ENCODE measurements at regions not wholly inside any gene's neighbourhood (a gene's known extent, or its start where the extent isn't known, plus 50 kb on each side); places are given as distances from the start of the nearest gene placed in this dataset.

DNA sequence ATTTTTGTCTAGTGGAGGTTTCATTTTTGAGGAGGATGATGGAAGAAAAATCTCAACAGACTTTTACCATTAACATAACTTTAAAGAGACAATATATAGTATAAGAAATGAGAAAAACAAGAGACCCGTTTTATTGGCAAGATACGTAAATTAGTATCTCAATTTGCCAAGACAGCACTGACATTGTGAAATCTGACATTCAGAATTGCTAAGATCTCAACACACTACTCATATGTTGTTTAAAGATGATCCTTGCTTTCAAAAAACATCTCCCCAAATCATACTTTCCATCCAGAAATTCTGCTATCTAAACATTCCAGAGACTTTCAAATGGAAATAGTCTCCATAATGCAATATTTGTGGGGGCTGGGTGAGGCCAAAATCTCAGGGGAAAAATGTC is 220.9 kb upstream of the CEP162 start:
- H3K27me3 ChIP-seq (ENCODE audit: control insufficient read depth, extremely low read depth, insufficient read depth, low read length) = no peaks in the 10 kb centered on the region
- H4K20me1 ChIP-seq (ENCODE audit: control insufficient read depth, extremely low read depth, insufficient read depth, low read length) = no peaks in the 10 kb centered on the region
- H3K36me3 ChIP-seq (ENCODE audit: control insufficient read depth in 2 of 2, extremely low read depth in 1 of 2, insufficient read depth in 2 of 2, low read length in 2 of 2) = no peaks in the 10 kb centered on the region
- H3K9me3 ChIP-seq (ENCODE audit: control insufficient read depth, low read depth, low read length) = no peaks in the 10 kb centered on the region
- FAIRE-seq (no peak), DNase-seq (ENCODE audit: low read depth, low spot score) (no peak)
- no peak overlapping the region for H3K9ac ChIP-seq (ENCODE audit: control insufficient read depth, extremely low read depth, insufficient read depth, low read length)
- TF ChIP-seq, protein P1, sequence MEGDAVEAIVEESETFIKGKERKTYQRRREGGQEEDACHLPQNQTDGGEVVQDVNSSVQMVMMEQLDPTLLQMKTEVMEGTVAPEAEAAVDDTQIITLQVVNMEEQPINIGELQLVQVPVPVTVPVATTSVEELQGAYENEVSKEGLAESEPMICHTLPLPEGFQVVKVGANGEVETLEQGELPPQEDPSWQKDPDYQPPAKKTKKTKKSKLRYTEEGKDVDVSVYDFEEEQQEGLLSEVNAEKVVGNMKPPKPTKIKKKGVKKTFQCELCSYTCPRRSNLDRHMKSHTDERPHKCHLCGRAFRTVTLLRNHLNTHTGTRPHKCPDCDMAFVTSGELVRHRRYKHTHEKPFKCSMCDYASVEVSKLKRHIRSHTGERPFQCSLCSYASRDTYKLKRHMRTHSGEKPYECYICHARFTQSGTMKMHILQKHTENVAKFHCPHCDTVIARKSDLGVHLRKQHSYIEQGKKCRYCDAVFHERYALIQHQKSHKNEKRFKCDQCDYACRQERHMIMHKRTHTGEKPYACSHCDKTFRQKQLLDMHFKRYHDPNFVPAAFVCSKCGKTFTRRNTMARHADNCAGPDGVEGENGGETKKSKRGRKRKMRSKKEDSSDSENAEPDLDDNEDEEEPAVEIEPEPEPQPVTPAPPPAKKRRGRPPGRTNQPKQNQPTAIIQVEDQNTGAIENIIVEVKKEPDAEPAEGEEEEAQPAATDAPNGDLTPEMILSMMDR (optimal IDR thresholded peaks at IDR 0.05 in 1 of 3, IDR thresholded peaks at IDR 0.05 in 1 of 3, conservative IDR thresholded peaks at IDR 0.05 in 1 of 3; ENCODE audit: extremely low read depth in 1 of 3, insufficient read depth in 2 of 3, low read length in 3 of 3) = no peak
- TF ChIP-seq EZH2 (IDR thresholded peaks at IDR 0.05; ENCODE audit: low read length) = no peak
- H3K27ac ChIP-seq (ENCODE audit: control insufficient read depth, insufficient read depth, low read length) = no peak overlapping the region
- no peaks in the 10 kb centered on the region for H3K9me1 ChIP-seq (ENCODE audit: control insufficient read depth, extremely low read depth, insufficient read depth, low read length)
- dilution Hi-C loops (cut with MboI; ENCODE audit: extremely low pct_ligation_motif_present, low sequenced_read_pairs) = loop anchor here (25.0 kb wide), 1 partner anchor 864 kb away; no protein-coding TSS in a partner anchor
- H3K4me2 ChIP-seq (ENCODE audit: control insufficient read depth, extremely low read depth, insufficient read depth, low read depth, low read length) = no peak overlapping the region
- no peaks in the 10 kb centered on the region for H3K4me1 ChIP-seq (ENCODE audit: control insufficient read depth, extremely low read depth, insufficient read depth, low read length)
- H3K79me2 ChIP-seq (ENCODE audit: control insufficient read depth, insufficient read depth, low read length) = no peaks in the 10 kb centered on the region
- H3K4me3 ChIP-seq (ENCODE audit: control insufficient read depth in 2 of 3, extremely low read depth in 1 of 3, insufficient read depth in 2 of 3, low read depth in 1 of 3, low read length in 3 of 3) = no peak overlapping the region
- no peak overlapping the region for H2AFZ ChIP-seq (ENCODE audit: control insufficient read depth, low read length)

DNA sequence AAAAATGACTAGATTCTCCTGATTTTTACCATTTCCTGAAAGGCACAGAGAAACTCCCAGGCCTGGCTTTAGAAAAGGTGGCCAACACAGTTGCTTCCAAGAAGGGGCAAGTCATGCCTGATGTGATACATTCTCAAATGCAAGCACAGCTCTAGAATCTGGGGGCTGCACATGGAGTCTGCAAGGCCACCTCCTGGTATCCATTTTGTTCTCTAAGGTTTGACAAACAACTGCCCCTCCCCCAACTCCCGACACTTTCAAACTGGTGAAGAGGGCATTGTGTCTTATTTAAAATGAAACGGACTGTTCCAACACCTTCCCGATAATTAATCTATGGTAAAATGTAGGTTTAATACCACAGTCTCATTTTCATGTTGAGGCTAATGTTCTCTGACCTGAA is 220.2 kb upstream of the CEP162 start:
- no peaks in the 10 kb centered on the region for H3K4me1 ChIP-seq (ENCODE audit: control insufficient read depth, extremely low read depth, insufficient read depth, low read length)
- H2AFZ ChIP-seq (ENCODE audit: control insufficient read depth, low read length) = no peak overlapping the region
- no peaks in the 10 kb centered on the region for H3K27me3 ChIP-seq (ENCODE audit: control insufficient read depth, extremely low read depth, insufficient read depth, low read length)
- no peaks in the 10 kb centered on the region for H4K20me1 ChIP-seq (ENCODE audit: control insufficient read depth, extremely low read depth, insufficient read depth, low read length)
- no peaks in the 10 kb centered on the region for H3K9me3 ChIP-seq (ENCODE audit: control insufficient read depth, low read depth, low read length)
- no peak overlapping the region for H3K4me2 ChIP-seq (ENCODE audit: control insufficient read depth, extremely low read depth, insufficient read depth, low read depth, low read length)
- no peak for DNase-seq (ENCODE audit: low read depth, low spot score)
- H3K27ac ChIP-seq (ENCODE audit: control insufficient read depth, insufficient read depth, low read length) = no peak overlapping the region
- TF ChIP-seq, protein P1 (optimal IDR thresholded peaks at IDR 0.05 in 1 of 3, IDR thresholded peaks at IDR 0.05 in 1 of 3, conservative IDR thresholded peaks at IDR 0.05 in 1 of 3; ENCODE audit: extremely low read depth in 1 of 3, insufficient read depth in 2 of 3, low read length in 3 of 3) = no peak
- H3K36me3 ChIP-seq (ENCODE audit: control insufficient read depth in 2 of 2, extremely low read depth in 1 of 2, insufficient read depth in 2 of 2, low read length in 2 of 2) = no peaks in the 10 kb centered on the region
- no peaks in the 10 kb centered on the region for H3K79me2 ChIP-seq (ENCODE audit: control insufficient read depth, insufficient read depth, low read length)
- no peak for FAIRE-seq
- dilution Hi-C loops (cut with MboI; ENCODE audit: extremely low pct_ligation_motif_present, low sequenced_read_pairs) = loop anchor here (25.0 kb wide), 1 partner anchor 865 kb away; no protein-coding TSS in a partner anchor
- H3K9me1 ChIP-seq (ENCODE audit: control insufficient read depth, extremely low read depth, insufficient read depth, low read length) = no peaks in the 10 kb centered on the region
- no peak overlapping the region for H3K9ac ChIP-seq (ENCODE audit: control insufficient read depth, extremely low read depth, insufficient read depth, low read length)
- no peak overlapping the region for H3K4me3 ChIP-seq (ENCODE audit: control insufficient read depth in 2 of 3, extremely low read depth in 1 of 3, insufficient read depth in 2 of 3, low read depth in 1 of 3, low read length in 3 of 3)

Data from keratinocyte (primary cell).